Mucosa of stomach (tissue), 1 donor: ENCODE measurements at regions not wholly inside any gene's neighbourhood (a gene's known extent, or its start where the extent isn't known, plus 50 kb on each side); places are given as distances from the start of the nearest gene placed in this dataset.
"Not testable (repeated sequence)": the region's sequence is repeated elsewhere in the genome, so short reads cannot be mapped to it uniquely, and the experiment has no call there.

Experiments
- H3K27me3 ChIP-seq: one replicate; pipeline ENCODE4 v1.7.0; 2013; ENCODE audit warnings: mild to moderate bottlenecking, low read length; ENCODE audit not compliant: control insufficient read depth, insufficient read depth
- H3K36me3 ChIP-seq: one replicate; pipeline ENCODE4 v1.7.0; 2013; ENCODE audit warnings: low read length; ENCODE audit not compliant: control insufficient read depth, insufficient read depth
- H3K4me1 ChIP-seq: one replicate; pipeline ENCODE4 v1.7.0; 2013; ENCODE audit warnings: mild to moderate bottlenecking, low read length; ENCODE audit not compliant: control insufficient read depth, insufficient read depth
- H3K4me3 ChIP-seq: one replicate; pipeline ENCODE4 v1.7.0; 2013; ENCODE audit warnings: low read length
- H3K9ac ChIP-seq: one replicate; pipeline ENCODE4 v1.7.0; 2013; ENCODE audit warnings: mild to moderate bottlenecking, low read length, moderate library complexity
- H3K9me3 ChIP-seq: one replicate; pipeline ENCODE4 v1.7.0; 2013; ENCODE audit warnings: mild to moderate bottlenecking, low read length, moderate library complexity; ENCODE audit not compliant: control insufficient read depth
- donor health status: Pancreatic carcinoma.

GRCh38 chr7:91790646-91791045 lies 89.9 kb downstream of the MTERF1 start:
- H3K9ac ChIP-seq, H3K36me3 ChIP-seq, H3K4me3 ChIP-seq, H3K9me3 ChIP-seq, H3K4me1 ChIP-seq, H3K27me3 ChIP-seq: not testable (repeated sequence)

DNA sequence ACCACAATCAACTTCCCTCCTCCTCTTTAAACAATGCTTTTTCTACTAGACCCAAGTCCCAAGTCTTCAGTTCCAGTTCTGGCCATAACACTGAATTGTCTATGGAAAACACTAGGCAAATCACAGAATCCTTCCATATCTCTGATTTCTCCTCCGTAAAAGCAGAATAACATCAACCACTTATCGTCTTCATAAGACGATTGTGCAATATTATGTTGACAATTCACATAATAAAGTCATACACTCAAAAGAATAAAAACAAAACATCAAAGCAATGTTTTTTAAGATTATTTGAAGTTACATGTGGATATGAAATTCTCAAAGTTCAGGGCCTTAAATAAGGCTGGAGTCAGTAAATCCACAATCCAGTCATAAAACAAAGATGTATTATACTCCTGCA lies 84.4 kb downstream of the MTERF1 start:
- no peaks in the 10 kb centered on the region for H3K27me3 ChIP-seq
- H3K36me3 ChIP-seq = no peaks in the 10 kb centered on the region
- H3K4me3 ChIP-seq = no peak overlapping the region
- no peak overlapping the region for H3K9ac ChIP-seq
- no peaks in the 10 kb centered on the region for H3K4me1 ChIP-seq
- H3K9me3 ChIP-seq = no peaks in the 10 kb centered on the region

DNA sequence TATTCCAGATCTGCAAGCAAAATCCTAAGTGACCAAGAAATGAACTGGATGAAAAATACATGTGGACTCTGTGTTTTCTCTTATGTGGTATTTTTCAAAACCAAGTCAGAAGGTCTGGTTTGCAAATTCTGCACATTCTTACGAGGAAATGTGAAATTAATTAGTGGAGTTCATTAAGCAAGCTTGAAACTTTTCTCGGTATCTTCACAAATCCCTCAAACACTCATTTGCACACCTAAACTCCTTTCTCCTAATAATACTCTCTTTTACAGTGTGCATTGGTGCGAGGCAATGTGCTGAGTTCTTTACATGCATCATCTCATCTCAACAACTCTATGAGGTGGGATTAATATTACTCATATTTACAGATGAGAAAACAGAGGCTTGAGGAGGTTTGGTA lies 82.1 kb downstream of the MTERF1 start:
- H3K27me3 ChIP-seq = no peaks in the 10 kb centered on the region
- no peak overlapping the region for H3K9ac ChIP-seq
- no peaks in the 10 kb centered on the region for H3K9me3 ChIP-seq
- H3K4me1 ChIP-seq = no peaks in the 10 kb centered on the region
- H3K36me3 ChIP-seq = no peaks in the 10 kb centered on the region
- no peak overlapping the region for H3K4me3 ChIP-seq

GRCh38 chr7:91800389-91800788 lies 80.1 kb downstream of the MTERF1 start:
- Histone ChIP-seq H3K27me3 (no peaks in the 10 kb centered on the region), H3K9me3 (no peaks in the 10 kb centered on the region), H3K9ac (no peak overlapping the region), H3K36me3 (no peaks in the 10 kb centered on the region), H3K4me1 (no peaks in the 10 kb centered on the region), H3K4me3 (no peak overlapping the region)

GRCh38 chr7:91801331-91801983 lies 79.0 kb downstream of the MTERF1 start:
- Histone ChIP-seq H3K27me3 (no peaks in the 10 kb centered on the region), H3K9me3 (no peaks in the 10 kb centered on the region), H3K4me3 (no peak overlapping the region), H3K36me3 (no peaks in the 10 kb centered on the region), H3K4me1 (no peaks in the 10 kb centered on the region), H3K9ac (no peak overlapping the region)

GRCh38 chr7:91811236-91811635 lies 69.3 kb downstream of the MTERF1 start:
- Histone ChIP-seq H3K27me3 (no peaks in the 10 kb centered on the region), H3K36me3 (no peaks in the 10 kb centered on the region), H3K4me3 (no peak overlapping the region), H3K4me1 (no peaks in the 10 kb centered on the region), H3K9ac (no peak overlapping the region), H3K9me3 (no peaks in the 10 kb centered on the region)

DNA sequence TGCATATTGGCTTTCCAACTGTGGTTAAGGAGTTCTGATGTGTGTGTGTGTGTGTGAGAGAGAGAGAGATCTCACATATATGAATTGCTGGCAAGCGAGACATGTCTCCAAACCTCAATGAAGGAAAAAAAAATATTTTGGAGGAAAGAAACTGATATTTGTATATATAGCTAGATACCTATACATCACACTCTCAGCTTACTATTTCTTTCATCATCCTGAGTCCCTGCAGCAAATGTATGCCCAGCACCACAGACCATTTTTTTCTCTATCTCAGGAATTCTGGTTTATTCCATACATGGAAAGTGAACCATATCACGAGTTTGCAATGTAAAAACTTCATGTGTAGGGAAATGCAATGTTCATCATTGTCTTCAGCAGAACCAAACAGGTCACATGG lies 68.9 kb downstream of the MTERF1 start:
- Histone ChIP-seq H3K9ac (no peak overlapping the region), H3K9me3 (no peaks in the 10 kb centered on the region), H3K27me3 (no peaks in the 10 kb centered on the region), H3K36me3 (no peaks in the 10 kb centered on the region), H3K4me1 (no peaks in the 10 kb centered on the region), H3K4me3 (no peak overlapping the region)

DNA sequence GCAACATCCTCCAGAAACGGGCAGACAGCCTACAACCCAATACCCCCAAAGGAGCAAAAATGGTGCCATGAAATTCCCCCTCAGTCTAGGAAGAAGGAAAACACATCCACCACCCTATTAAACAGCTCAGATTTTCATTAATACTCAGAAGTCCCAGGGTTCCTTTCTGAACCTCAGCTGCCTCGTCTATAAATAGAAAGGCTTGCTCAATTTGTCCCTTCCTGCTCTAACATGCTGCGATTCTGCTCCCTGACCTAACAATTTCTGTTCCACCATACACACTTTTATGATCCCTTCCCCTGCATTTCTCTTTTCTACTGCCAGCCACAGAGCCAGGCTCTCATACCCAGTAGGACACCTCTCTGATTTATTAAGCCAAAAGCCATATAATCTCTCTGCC lies 68.1 kb downstream of the MTERF1 start:
- no peaks in the 10 kb centered on the region for H3K4me1 ChIP-seq
- H3K27me3 ChIP-seq = no peaks in the 10 kb centered on the region
- H3K36me3 ChIP-seq = no peaks in the 10 kb centered on the region
- H3K9me3 ChIP-seq = no peaks in the 10 kb centered on the region
- no peak overlapping the region for H3K9ac ChIP-seq
- H3K4me3 ChIP-seq = no peak overlapping the region

DNA sequence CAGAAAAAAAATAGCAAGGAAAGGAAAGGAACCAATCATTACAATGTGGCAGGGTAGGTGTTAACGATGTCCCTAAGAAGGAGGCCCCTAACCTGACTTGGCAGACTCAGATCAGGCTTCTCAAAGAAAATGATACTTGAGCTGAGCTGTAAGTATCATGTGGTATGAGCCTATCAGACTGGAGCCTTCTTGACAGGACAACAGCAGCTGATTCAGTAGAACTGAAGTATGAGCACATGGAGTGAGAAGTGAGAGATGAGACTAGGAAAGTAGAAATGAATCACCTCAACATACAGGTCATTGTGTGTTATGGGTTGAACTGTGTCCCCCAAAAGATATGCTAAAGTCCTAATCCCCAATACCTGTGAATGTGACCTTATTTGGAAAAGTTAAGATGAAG lies 66.3 kb downstream of the MTERF1 start:
- Histone ChIP-seq H3K4me3 (no peak overlapping the region), H3K36me3 (no peaks in the 10 kb centered on the region), H3K4me1 (no peaks in the 10 kb centered on the region), H3K27me3 (no peaks in the 10 kb centered on the region), H3K9me3 (no peaks in the 10 kb centered on the region), H3K9ac (no peak overlapping the region)
